ENCODE measurements at regions not wholly inside any gene's neighbourhood (a gene's known extent, or its start where the extent isn't known, plus 50 kb on each side); places are given as distances from the start of the nearest gene placed in this dataset.

GRCh38 chr5:85670417-85670816, 947.3 kb upstream of the COX7C start:
- TF ChIP-seq CTCF (IDR thresholded peaks at IDR 0.05; ENCODE audit: extremely low read depth, missing control alignments) = no peak
- no peak for DNase-seq (ENCODE audit: low spot score)

- DNase-seq (ENCODE audit: low spot score) = no peak
Observed at GRCh38 chr5:85671223-85671970, 946.3 kb upstream of the COX7C start.

GRCh38 chr5:85681871-85682270, 935.9 kb upstream of the COX7C start:
- TF ChIP-seq CTCF (IDR thresholded peaks at IDR 0.05; ENCODE audit: extremely low read depth, missing control alignments) = no peak
- DNase-seq (ENCODE audit: low spot score) = no peak

More at GRCh38 chr5:85671223-85671970, 946.3 kb upstream of the COX7C start:
- no peak for TF ChIP-seq CTCF (IDR thresholded peaks at IDR 0.05; ENCODE audit: extremely low read depth, missing control alignments)

- no peak for DNase-seq (ENCODE audit: low spot score)
- TF ChIP-seq CTCF (IDR thresholded peaks at IDR 0.05; ENCODE audit: extremely low read depth, missing control alignments) = no peak
Observed at GRCh38 chr5:85684351-85684750, 933.4 kb upstream of the COX7C start.

GRCh38 chr5:85703296-85703695, 914.4 kb upstream of the COX7C start:
- TF ChIP-seq CTCF (IDR thresholded peaks at IDR 0.05; ENCODE audit: extremely low read depth, missing control alignments) = no peak
- no peak for DNase-seq (ENCODE audit: low spot score)

- DNase-seq (ENCODE audit: low spot score) = no peak
- no peak for TF ChIP-seq CTCF (IDR thresholded peaks at IDR 0.05; ENCODE audit: extremely low read depth, missing control alignments)
Observed at GRCh38 chr5:85709728-85710127, 908.0 kb upstream of the COX7C start.

GRCh38 chr5:85716344-85717202, 901.2 kb upstream of the COX7C start:
- no peak for TF ChIP-seq CTCF (IDR thresholded peaks at IDR 0.05; ENCODE audit: extremely low read depth, missing control alignments)
- no peak for DNase-seq (ENCODE audit: low spot score)
